GM12878 (cell line): ENCODE measurements at regions not wholly inside any gene's neighbourhood (a gene's known extent, or its start where the extent isn't known, plus 50 kb on each side); places are given as distances from the start of the nearest gene placed in this dataset.

Experiments
- ATAC-seq: fragments of 200-7000 bp; cut with Tn5 transposase; 3 replicates; pipeline ENCODE4 v1.9.1; 2020; ENCODE audit warnings: mild to moderate bottlenecking, moderate library complexity
- BruUV-seq: library from RNA; stranded (reverse); fragments of 400-500 nt; replicated peaks from 2 replicates; lab custom pipeline; 2021; lab: Mats Ljungman, UMichigan
- CTCF ChIA-PET: fragments of 300-600 bp; sonication (Branson Sonifier 250); formaldehyde crosslinking; extraction: SDS; loops from one replicate; lab custom pipeline; 2021; ENCODE audit warnings: inconsistent platforms; lab: Yijun Ruan, JAX
- POLR2A ChIA-PET: fragments of 350-600 bp; formaldehyde crosslinking; extraction: SDS; loops from one replicate; lab custom pipeline; 2021; ENCODE audit warnings: inconsistent platforms; lab: Charles Lee
- RAD21 ChIA-PET: fragments of 300-600 bp; sonication (Branson Sonifier 250); formaldehyde crosslinking; loops from one replicate; lab custom pipeline; 2023; ENCODE audit warnings: antibody characterized with exemption; ENCODE audit not compliant: unreplicated experiment; lab: Charles Lee
- SMC1A ChIA-PET: fragments of 300-600 bp; sonication (Branson Sonifier 250); formaldehyde crosslinking; loops from one replicate; lab custom pipeline; 2023; ENCODE audit not compliant: unreplicated experiment, uncharacterized antibody; lab: Charles Lee
- DNase-seq: peaks from one replicate; pipeline ENCODE4 v3.0.0-alpha.2; 2011; ENCODE audit warnings: low read depth, low spot score
- FAIRE-seq: peaks from 3 replicates; lab custom pipeline; 2011; peaks lifted over from hg19 to GRCh38; lab: Jason Lieb, UNC
- H2AFZ ChIP-seq: 2 replicates; pipeline ENCODE4 v1.6.0; 2011; ENCODE audit warnings: low read depth, low read length, control low read depth; ENCODE audit not compliant: control insufficient read depth
- H3K27ac ChIP-seq: 2 replicates; pipeline ENCODE4 v1.5.1; 2011; ENCODE audit warnings: control low read depth; ENCODE audit not compliant: control insufficient read depth, insufficient read depth
- H3K27me3 ChIP-seq, 2 experiments: replicated peaks in 1 of 2; 2 replicates each; pipeline versions ENCODE4 v1.6.0 to v1.6.1; 2011; ENCODE audit warnings: low read length in 1 of 2; ENCODE audit not compliant: control insufficient read depth in 2 of 2, insufficient read depth in 2 of 2
- H3K36me3 ChIP-seq, 2 experiments: 2 replicates each; pipeline ENCODE4 v1.5.1; 2011; ENCODE audit warnings: low read length in 1 of 2; ENCODE audit not compliant: control insufficient read depth in 2 of 2, insufficient read depth in 2 of 2
- H3K4me1 ChIP-seq: 2 replicates; pipeline ENCODE4 v1.6.1; 2011; ENCODE audit warnings: mild to moderate bottlenecking, low read length, moderate library complexity, mixed read lengths; ENCODE audit not compliant: control insufficient read depth, insufficient read depth
- H3K4me2 ChIP-seq: 2 replicates; pipeline ENCODE4 v1.6.0; 2011; ENCODE audit warnings: control low read depth; ENCODE audit not compliant: control insufficient read depth, insufficient read depth
- H3K4me3 ChIP-seq: fragments of 200-600 bp; sonication (generic); 2 replicates; pipeline ENCODE4 v1.5.1; 2016
- H3K79me2 ChIP-seq: 2 replicates; pipeline ENCODE4 v1.6.0; 2011; ENCODE audit warnings: low read length; ENCODE audit not compliant: control insufficient read depth, insufficient read depth
- H3K9ac ChIP-seq: 2 replicates; pipeline ENCODE4 v1.8.0; 2011; ENCODE audit warnings: low read length, control low read depth, mixed read lengths; ENCODE audit not compliant: control insufficient read depth, insufficient read depth
- H3K9me3 ChIP-seq: replicated peaks from 3 replicates; pipeline ENCODE4 v1.5.1; 2011; ENCODE audit warnings: mild to moderate bottlenecking, low read length; ENCODE audit not compliant: control insufficient read depth, insufficient read depth
- H4K20me1 ChIP-seq: 2 replicates; pipeline ENCODE4 v1.6.0; 2011; ENCODE audit not compliant: control insufficient read depth, insufficient read depth
- PAX5 ChIP-seq: IDR thresholded peaks from 2 replicates; pipeline ENCODE4 v1.6.1; 2011; ENCODE audit warnings: low read depth, low read length, borderline replicate concordance
- PML ChIP-seq: IDR thresholded peaks from 2 replicates; pipeline ENCODE4 v1.6.1; 2012; ENCODE audit warnings: low read length, inconsistent platforms
- in situ Hi-C: fragments of 300-500 bp; cut with MboI; formaldehyde crosslinking; loops from 9 replicates; pipeline ENCODE4 v1.14.3; 2018; ENCODE audit warnings: mixed read lengths
- intact Hi-C: fragments of 100-400 bp; cut with micrococcal nuclease; formaldehyde crosslinking; loops from one replicate; pipeline ENCODE4 v1.14.2; 2022; ENCODE audit not compliant: unreplicated experiment
- TF ChIP-seq, protein P1 (sequence below): IDR thresholded peaks from 2 replicates; pipeline ENCODE4 v1.6.1; 2012; ENCODE audit warnings: mild to moderate bottlenecking, low read depth, low read length

- RAD21 ChIA-PET = no interaction called here
- intact Hi-C loops = no loop called here
Observed at GRCh38 chr17:31746884-31747495, 112.1 kb downstream of the COPRS start.

More at GRCh38 chr17:31746884-31747495, 112.1 kb downstream of the COPRS start:
- ATAC-seq (no peak), DNase-seq (no peak), FAIRE-seq (no peak)
- ChIA-PET POLR2A (interaction anchor here (0.6 kb wide), 1 partner anchor 176 kb away, joined by 3 read pairs; no protein-coding TSS in a partner anchor), CTCF (no interaction called here), SMC1A (interaction anchor here (1.1 kb wide), 1 partner anchor 95 kb away, joined by 3 read pairs; no protein-coding TSS in a partner anchor)
- no peaks in the 10 kb centered on the region for H4K20me1 ChIP-seq
- no peak overlapping the region for H3K9ac ChIP-seq
- BruUV-seq = no TSS peak
- H3K9me3 ChIP-seq = no peaks in the 10 kb centered on the region
- H3K4me1 ChIP-seq = no peaks in the 10 kb centered on the region
- no peaks in the 10 kb centered on the region for H3K36me3 ChIP-seq
- H3K27ac ChIP-seq = no peak overlapping the region
- H3K27me3 ChIP-seq = peaks cover 0 to 4% of the 10 kb centered on the region in 2 experiments; a peak in 2 of 4 replicates
- H2AFZ ChIP-seq = no peak overlapping the region
- no peaks in the 10 kb centered on the region for H3K79me2 ChIP-seq
- no peak overlapping the region for H3K4me3 ChIP-seq
- TF ChIP-seq, protein P1, sequence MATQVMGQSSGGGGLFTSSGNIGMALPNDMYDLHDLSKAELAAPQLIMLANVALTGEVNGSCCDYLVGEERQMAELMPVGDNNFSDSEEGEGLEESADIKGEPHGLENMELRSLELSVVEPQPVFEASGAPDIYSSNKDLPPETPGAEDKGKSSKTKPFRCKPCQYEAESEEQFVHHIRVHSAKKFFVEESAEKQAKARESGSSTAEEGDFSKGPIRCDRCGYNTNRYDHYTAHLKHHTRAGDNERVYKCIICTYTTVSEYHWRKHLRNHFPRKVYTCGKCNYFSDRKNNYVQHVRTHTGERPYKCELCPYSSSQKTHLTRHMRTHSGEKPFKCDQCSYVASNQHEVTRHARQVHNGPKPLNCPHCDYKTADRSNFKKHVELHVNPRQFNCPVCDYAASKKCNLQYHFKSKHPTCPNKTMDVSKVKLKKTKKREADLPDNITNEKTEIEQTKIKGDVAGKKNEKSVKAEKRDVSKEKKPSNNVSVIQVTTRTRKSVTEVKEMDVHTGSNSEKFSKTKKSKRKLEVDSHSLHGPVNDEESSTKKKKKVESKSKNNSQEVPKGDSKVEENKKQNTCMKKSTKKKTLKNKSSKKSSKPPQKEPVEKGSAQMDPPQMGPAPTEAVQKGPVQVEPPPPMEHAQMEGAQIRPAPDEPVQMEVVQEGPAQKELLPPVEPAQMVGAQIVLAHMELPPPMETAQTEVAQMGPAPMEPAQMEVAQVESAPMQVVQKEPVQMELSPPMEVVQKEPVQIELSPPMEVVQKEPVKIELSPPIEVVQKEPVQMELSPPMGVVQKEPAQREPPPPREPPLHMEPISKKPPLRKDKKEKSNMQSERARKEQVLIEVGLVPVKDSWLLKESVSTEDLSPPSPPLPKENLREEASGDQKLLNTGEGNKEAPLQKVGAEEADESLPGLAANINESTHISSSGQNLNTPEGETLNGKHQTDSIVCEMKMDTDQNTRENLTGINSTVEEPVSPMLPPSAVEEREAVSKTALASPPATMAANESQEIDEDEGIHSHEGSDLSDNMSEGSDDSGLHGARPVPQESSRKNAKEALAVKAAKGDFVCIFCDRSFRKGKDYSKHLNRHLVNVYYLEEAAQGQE = no peak
- TF ChIP-seq PAX5 (no peak), PML (no peak)
- H3K4me2 ChIP-seq = no peak overlapping the region
- in situ Hi-C loops = no loop called here
